ENCODE measurements at regions not wholly inside any gene's neighbourhood (a gene's known extent, or its start where the extent isn't known, plus 50 kb on each side); places are given as distances from the start of the nearest gene placed in this dataset.

DNA sequence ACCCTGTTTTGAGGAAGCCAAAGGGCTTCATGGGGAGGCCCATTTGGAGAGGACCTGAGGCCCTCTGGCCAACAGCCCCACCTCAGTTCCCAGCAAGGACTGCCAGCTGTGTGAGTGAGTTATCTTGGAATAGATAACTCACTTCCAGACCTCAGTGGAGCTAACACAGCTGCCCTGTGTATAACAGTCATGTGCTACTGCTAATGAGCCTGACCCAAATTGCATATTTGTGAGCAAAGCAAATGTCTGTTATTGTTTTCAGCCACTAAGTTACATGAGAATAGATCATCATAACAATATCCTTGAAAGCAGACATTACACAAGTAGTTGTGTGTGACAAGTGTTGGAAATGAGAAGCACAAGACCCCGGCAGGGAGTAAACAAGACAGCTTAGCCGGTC is 355.8 kb downstream of the MCTP2 start:
- H3K27me3 ChIP-seq (ENCODE audit: low read depth) = no peaks in the 10 kb centered on the region
- DNase-seq (no peak), ATAC-seq (peak in 1 of 2 donors; percentile 48)
- no peaks in the 10 kb centered on the region for H3K36me3 ChIP-seq
- H3K27ac ChIP-seq = no peak overlapping the region
- no peak for TF ChIP-seq CTCF (IDR thresholded peaks at IDR 0.05)
- no peak overlapping the region for H3K4me3 ChIP-seq
- H3K9me3 ChIP-seq = no peaks in the 10 kb centered on the region
- intact Hi-C loops (cut with DNase I) = no loop called here
- no peaks in the 10 kb centered on the region for H3K4me1 ChIP-seq

DNA sequence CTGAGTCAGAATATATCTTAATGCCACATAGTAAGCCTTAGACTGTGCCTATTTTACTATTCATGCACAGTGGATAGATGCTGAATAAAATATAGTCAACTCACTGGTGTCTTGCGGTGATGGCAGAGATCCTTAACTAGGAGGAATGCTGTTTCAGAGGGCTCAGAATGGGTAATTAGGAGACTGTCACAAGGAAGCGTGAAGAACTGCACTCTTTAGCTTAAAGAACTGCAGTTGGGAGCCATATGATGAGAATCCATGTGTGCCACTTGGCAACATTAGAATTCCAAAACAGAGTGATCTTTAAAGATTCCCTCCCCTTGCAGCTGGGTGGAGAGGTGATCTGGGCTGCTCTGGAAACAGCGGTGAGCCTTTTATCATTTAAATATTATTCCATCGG is 357.6 kb downstream of the MCTP2 start:
- Histone ChIP-seq H3K27ac (no peak overlapping the region), H3K4me1 (no peaks in the 10 kb centered on the region), H3K36me3 (no peaks in the 10 kb centered on the region), H3K4me3 (no peak overlapping the region), H3K9me3 (peaks cover 4% of the 10 kb centered on the region), H3K27me3 (ENCODE audit: low read depth) (no peaks in the 10 kb centered on the region)
- intact Hi-C loops (cut with DNase I) = no loop called here
- ATAC-seq (no peak), DNase-seq (no peak)
- TF ChIP-seq CTCF (IDR thresholded peaks at IDR 0.05) = no peak

DNA sequence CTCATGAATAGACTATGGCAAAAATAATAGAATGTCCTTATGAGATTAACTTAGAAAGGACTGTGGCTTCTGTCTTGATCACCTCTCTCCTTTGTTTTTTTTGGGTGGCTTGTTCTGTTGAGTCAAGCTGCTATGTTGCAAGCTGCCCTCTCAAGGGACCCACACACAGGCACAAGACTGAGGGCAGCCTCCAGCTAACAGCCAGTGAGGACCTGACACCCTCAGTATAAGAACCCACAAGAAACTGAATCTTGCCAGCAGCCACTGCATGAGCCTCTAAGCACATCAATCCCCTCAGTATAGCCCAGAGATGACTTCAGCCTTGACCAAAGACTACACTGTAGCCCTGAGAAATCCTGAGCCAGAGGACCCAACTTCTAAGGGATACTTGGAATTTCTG is 361.1 kb downstream of the MCTP2 start:
- H3K27me3 ChIP-seq (ENCODE audit: low read depth) = no peaks in the 10 kb centered on the region
- H3K4me1 ChIP-seq = no peaks in the 10 kb centered on the region
- H3K9me3 ChIP-seq = peaks cover 4% of the 10 kb centered on the region
- no peak for TF ChIP-seq CTCF (IDR thresholded peaks at IDR 0.05)
- no peaks in the 10 kb centered on the region for H3K36me3 ChIP-seq
- no peak overlapping the region for H3K4me3 ChIP-seq
- DNase-seq (no peak), ATAC-seq (no peak)
- H3K27ac ChIP-seq = no peak overlapping the region
- intact Hi-C loops (cut with DNase I) = no loop called here

- no peaks in the 10 kb centered on the region for H3K36me3 ChIP-seq
- TF ChIP-seq CTCF (IDR thresholded peaks at IDR 0.05) = no peak
- H3K4me1 ChIP-seq = no peaks in the 10 kb centered on the region
- no peak for DNase-seq
- no peak overlapping the region for H3K4me3 ChIP-seq
- H3K27ac ChIP-seq = no peak overlapping the region
- ATAC-seq = no peak
- H3K9me3 ChIP-seq = peaks cover 4% of the 10 kb centered on the region
- no peaks in the 10 kb centered on the region for H3K27me3 ChIP-seq (ENCODE audit: low read depth)
- intact Hi-C loops (cut with DNase I) = no loop called here
Measured at GRCh38 chr15:94596707-94597106, 365.3 kb downstream of the MCTP2 start.

GRCh38 chr15:94600505-94600904 is 369.1 kb downstream of the MCTP2 start:
- no peaks in the 10 kb centered on the region for H3K27me3 ChIP-seq (ENCODE audit: low read depth)
- H3K4me1 ChIP-seq = no peaks in the 10 kb centered on the region
- no peaks in the 10 kb centered on the region for H3K9me3 ChIP-seq
- no peak for TF ChIP-seq CTCF (IDR thresholded peaks at IDR 0.05)
- intact Hi-C loops (cut with DNase I) = no loop called here
- ATAC-seq (no peak), DNase-seq (no peak)
- no peaks in the 10 kb centered on the region for H3K36me3 ChIP-seq
- H3K4me3 ChIP-seq = no peak overlapping the region
- no peak overlapping the region for H3K27ac ChIP-seq

Measured in lower lobe of right lung (tissue), 2 donors.